Liver (tissue), 8 donors: ENCODE measurements at regions not wholly inside any gene's neighbourhood (a gene's known extent, or its start where the extent isn't known, plus 50 kb on each side); places are given as distances from the start of the nearest gene placed in this dataset.

Experiments
- DNase-seq: peaks from one replicate; pipeline ENCODE4 v3.0.0-alpha.2; 2017; ENCODE audit warnings: low spot score
- H3K27ac ChIP-seq, 2 donors: one replicate each; pipeline ENCODE4 v1.7.0; 2013; ENCODE audit warnings: inconsistent platforms in 2 of 2, low read length in 2 of 2, control low read depth in 1 of 2, low read depth in 1 of 2, mild to moderate bottlenecking in 1 of 2
- H3K27me3 ChIP-seq, 4 donors: one replicate each; pipeline versions ENCODE4 v1.6.1 to v1.7.0; 2013; ENCODE audit warnings: low read length in 3 of 4, inconsistent platforms in 1 of 4, mild to moderate bottlenecking in 1 of 4, moderate library complexity in 1 of 4; ENCODE audit not compliant: control insufficient read depth in 4 of 4, insufficient read depth in 4 of 4
- H3K36me3 ChIP-seq, 4 donors: one replicate each; pipeline versions ENCODE4 v1.6.1 to v1.7.0; 2013; ENCODE audit warnings: low read length in 3 of 4, mild to moderate bottlenecking in 3 of 4, low read depth in 1 of 4, moderate library complexity in 1 of 4; ENCODE audit not compliant: control insufficient read depth in 4 of 4, insufficient read depth in 3 of 4
- H3K4me1 ChIP-seq, 4 donors: one replicate each; pipeline versions ENCODE4 v1.6.1 to v1.7.0; 2013; ENCODE audit warnings: low read length in 3 of 4, mild to moderate bottlenecking in 3 of 4, moderate library complexity in 1 of 4; ENCODE audit not compliant: control insufficient read depth in 4 of 4, insufficient read depth in 4 of 4
- H3K4me3 ChIP-seq, 3 donors: one replicate each; pipeline versions ENCODE4 v1.6.1 to v1.7.0; 2013; ENCODE audit warnings: low read length in 3 of 3, control low read depth in 1 of 3, low read depth in 1 of 3, mild to moderate bottlenecking in 1 of 3
- H3K9ac ChIP-seq, 2 donors: one replicate each; pipeline ENCODE4 v1.7.0; 2013; ENCODE audit warnings: low read length in 2 of 2, mild to moderate bottlenecking in 2 of 2, moderate library complexity in 2 of 2, control low read depth in 1 of 2, low read depth in 1 of 2
- H3K9me3 ChIP-seq, 4 donors: one replicate each; pipeline versions ENCODE4 v1.6.1 to v1.7.0; 2013; ENCODE audit warnings: low read length in 3 of 4; ENCODE audit not compliant: control insufficient read depth in 4 of 4
- EGR1 ChIP-seq, 2 donors: IDR thresholded peaks; 2 replicates each; pipeline ENCODE4 v1.6.1; 2016 to 2018; ENCODE audit warnings: antibody characterized with exemption in 2 of 2, low read depth in 2 of 2
- FOXA1 ChIP-seq: IDR thresholded peaks from 2 replicates; pipeline ENCODE4 v1.6.1; 2016; ENCODE audit warnings: antibody characterized with exemption
- FOXA2 ChIP-seq: IDR thresholded peaks from 2 replicates; pipeline ENCODE4 v1.6.1; 2016; ENCODE audit warnings: antibody characterized with exemption
- GABPA ChIP-seq, 2 donors: IDR thresholded peaks in 1 of 2; conservative IDR thresholded peaks in 1 of 2; 2 replicates each; pipeline ENCODE4 v1.6.1; 2016; ENCODE audit warnings: antibody characterized with exemption in 2 of 2, mild to moderate bottlenecking in 1 of 2, moderate library complexity in 1 of 2
- HNF4A ChIP-seq, 2 donors: conservative IDR thresholded peaks; 2 replicates each; pipeline ENCODE4 v1.6.1; 2016; ENCODE audit warnings: antibody characterized with exemption in 2 of 2, mild to moderate bottlenecking in 2 of 2
- HNF4G ChIP-seq: IDR thresholded peaks from 2 replicates; pipeline ENCODE4 v1.6.1; 2016; ENCODE audit warnings: antibody characterized with exemption
- JUND ChIP-seq, 2 donors: IDR thresholded peaks; 2 replicates each; pipeline ENCODE4 v1.6.1; 2016; ENCODE audit warnings: antibody characterized with exemption in 2 of 2
- NR2F2 ChIP-seq: IDR thresholded peaks from 2 replicates; pipeline ENCODE4 v1.6.1; 2016; ENCODE audit warnings: antibody characterized with exemption
- RAD21 ChIP-seq, 2 donors: IDR thresholded peaks; 2 replicates each; pipeline ENCODE4 v1.6.1; 2016; ENCODE audit warnings: antibody characterized with exemption in 2 of 2, mild to moderate bottlenecking in 2 of 2
- RXRA ChIP-seq, 2 donors: IDR thresholded peaks; 2 replicates each; pipeline ENCODE4 v1.6.1; 2017 to 2018; ENCODE audit warnings: antibody characterized with exemption in 2 of 2, mild to moderate bottlenecking in 1 of 2
- SP1 ChIP-seq: IDR thresholded peaks from 2 replicates; pipeline ENCODE4 v1.6.1; 2018; ENCODE audit warnings: antibody characterized with exemption, mild to moderate bottlenecking
- TAF1 ChIP-seq: conservative IDR thresholded peaks from 2 replicates; pipeline ENCODE4 v1.6.1; 2016; ENCODE audit warnings: antibody characterized with exemption, mild to moderate bottlenecking
- YY1 ChIP-seq: IDR thresholded peaks from 2 replicates; pipeline ENCODE4 v1.6.1; 2016; ENCODE audit warnings: antibody characterized with exemption, mild to moderate bottlenecking
- WGBS: extraction: QIAGEN DNeasy Blood & Tissue Kit; methylation state at CpG from one replicate; pipeline ENCODE4 v1.1.7; 2013; 5-methylcytosine and 5-hydroxymethylcytosine counted together
- TF ChIP-seq, protein P1 (sequence below): IDR thresholded peaks from 2 replicates; pipeline ENCODE4 v1.6.1; 2016; ENCODE audit warnings: antibody characterized with exemption
- TF ChIP-seq, protein P2 (sequence below): fragments of 150-350 bp; IDR thresholded peaks from 2 replicates; pipeline ENCODE4 v1.5.1; 2017; ENCODE audit warnings: improper control_type of control experiment, low read depth, low read length; ENCODE audit not compliant: missing input control
- TF ChIP-seq, protein P3 (sequence below): IDR thresholded peaks from 2 replicates; pipeline ENCODE4 v1.6.1; 2016; ENCODE audit warnings: antibody characterized with exemption
- TF ChIP-seq, protein P4 (sequence below): IDR thresholded peaks from 2 replicates; pipeline ENCODE4 v1.6.1; 2016; ENCODE audit warnings: antibody characterized with exemption
- donor health status: healthy.
- donor health status: healthy.
- donor health status: healthy.
- donor health status: healthy.
- donor health status: healthy.

DNA sequence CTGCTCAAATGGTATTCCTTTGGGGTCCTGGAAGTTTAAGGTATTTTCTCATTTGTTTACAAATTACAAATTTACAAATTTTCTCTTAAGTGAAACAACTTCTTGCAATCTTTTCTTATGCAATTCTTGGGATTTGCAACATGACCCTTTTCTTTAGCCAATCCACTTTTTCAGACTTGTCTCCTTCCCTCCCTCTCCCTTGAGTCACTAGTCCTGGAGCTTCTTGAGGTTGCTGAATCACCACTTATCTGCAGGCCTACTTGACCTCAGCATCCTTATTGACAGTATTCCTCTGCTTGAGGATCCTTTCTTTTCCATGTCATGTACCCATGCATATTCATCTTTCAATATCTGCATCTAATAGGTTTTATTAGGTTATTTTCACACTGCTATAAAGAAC lies 302.8 kb upstream of the ADAMTS5 start:
- H3K4me3 ChIP-seq = no peak overlapping the region
- no peaks in the 10 kb centered on the region for H3K27me3 ChIP-seq
- no peak overlapping the region for H3K27ac ChIP-seq
- H3K9me3 ChIP-seq = no peaks in the 10 kb centered on the region
- TF ChIP-seq NR2F2 = no peak
- TF ChIP-seq, protein P1, sequence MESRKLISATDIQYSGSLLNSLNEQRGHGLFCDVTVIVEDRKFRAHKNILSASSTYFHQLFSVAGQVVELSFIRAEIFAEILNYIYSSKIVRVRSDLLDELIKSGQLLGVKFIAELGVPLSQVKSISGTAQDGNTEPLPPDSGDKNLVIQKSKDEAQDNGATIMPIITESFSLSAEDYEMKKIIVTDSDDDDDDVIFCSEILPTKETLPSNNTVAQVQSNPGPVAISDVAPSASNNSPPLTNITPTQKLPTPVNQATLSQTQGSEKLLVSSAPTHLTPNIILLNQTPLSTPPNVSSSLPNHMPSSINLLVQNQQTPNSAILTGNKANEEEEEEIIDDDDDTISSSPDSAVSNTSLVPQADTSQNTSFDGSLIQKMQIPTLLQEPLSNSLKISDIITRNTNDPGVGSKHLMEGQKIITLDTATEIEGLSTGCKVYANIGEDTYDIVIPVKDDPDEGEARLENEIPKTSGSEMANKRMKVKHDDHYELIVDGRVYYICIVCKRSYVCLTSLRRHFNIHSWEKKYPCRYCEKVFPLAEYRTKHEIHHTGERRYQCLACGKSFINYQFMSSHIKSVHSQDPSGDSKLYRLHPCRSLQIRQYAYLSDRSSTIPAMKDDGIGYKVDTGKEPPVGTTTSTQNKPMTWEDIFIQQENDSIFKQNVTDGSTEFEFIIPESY = no peak
- no peak for TF ChIP-seq FOXA1
- no peak for TF ChIP-seq RAD21 (IDR thresholded peaks at IDR 0.05)
- no peak for TF ChIP-seq FOXA2
- TF ChIP-seq, protein P2, sequence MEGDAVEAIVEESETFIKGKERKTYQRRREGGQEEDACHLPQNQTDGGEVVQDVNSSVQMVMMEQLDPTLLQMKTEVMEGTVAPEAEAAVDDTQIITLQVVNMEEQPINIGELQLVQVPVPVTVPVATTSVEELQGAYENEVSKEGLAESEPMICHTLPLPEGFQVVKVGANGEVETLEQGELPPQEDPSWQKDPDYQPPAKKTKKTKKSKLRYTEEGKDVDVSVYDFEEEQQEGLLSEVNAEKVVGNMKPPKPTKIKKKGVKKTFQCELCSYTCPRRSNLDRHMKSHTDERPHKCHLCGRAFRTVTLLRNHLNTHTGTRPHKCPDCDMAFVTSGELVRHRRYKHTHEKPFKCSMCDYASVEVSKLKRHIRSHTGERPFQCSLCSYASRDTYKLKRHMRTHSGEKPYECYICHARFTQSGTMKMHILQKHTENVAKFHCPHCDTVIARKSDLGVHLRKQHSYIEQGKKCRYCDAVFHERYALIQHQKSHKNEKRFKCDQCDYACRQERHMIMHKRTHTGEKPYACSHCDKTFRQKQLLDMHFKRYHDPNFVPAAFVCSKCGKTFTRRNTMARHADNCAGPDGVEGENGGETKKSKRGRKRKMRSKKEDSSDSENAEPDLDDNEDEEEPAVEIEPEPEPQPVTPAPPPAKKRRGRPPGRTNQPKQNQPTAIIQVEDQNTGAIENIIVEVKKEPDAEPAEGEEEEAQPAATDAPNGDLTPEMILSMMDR = no peak
- TF ChIP-seq TAF1 = no peak
- TF ChIP-seq JUND (IDR thresholded peaks at IDR 0.05) = no peak
- no peak for TF ChIP-seq GABPA (IDR thresholded peaks at IDR 0.05 in 1 of 2, conservative IDR thresholded peaks at IDR 0.05 in 1 of 2)
- TF ChIP-seq SP1 = no peak
- TF ChIP-seq, protein P3, sequence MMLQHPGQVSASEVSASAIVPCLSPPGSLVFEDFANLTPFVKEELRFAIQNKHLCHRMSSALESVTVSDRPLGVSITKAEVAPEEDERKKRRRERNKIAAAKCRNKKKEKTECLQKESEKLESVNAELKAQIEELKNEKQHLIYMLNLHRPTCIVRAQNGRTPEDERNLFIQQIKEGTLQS = no peak
- TF ChIP-seq YY1 = no peak
- TF ChIP-seq RXRA (IDR thresholded peaks at IDR 0.05) = no peak
- TF ChIP-seq HNF4A (conservative IDR thresholded peaks at IDR 0.05) = no peak
- TF ChIP-seq EGR1 (IDR thresholded peaks at IDR 0.05; ENCODE audit: low read depth in 2 of 2) = no peak
- no peak overlapping the region for H3K9ac ChIP-seq
- no peaks in the 10 kb centered on the region for H3K4me1 ChIP-seq
- no peaks in the 10 kb centered on the region for H3K36me3 ChIP-seq
- no peak for DNase-seq

DNA sequence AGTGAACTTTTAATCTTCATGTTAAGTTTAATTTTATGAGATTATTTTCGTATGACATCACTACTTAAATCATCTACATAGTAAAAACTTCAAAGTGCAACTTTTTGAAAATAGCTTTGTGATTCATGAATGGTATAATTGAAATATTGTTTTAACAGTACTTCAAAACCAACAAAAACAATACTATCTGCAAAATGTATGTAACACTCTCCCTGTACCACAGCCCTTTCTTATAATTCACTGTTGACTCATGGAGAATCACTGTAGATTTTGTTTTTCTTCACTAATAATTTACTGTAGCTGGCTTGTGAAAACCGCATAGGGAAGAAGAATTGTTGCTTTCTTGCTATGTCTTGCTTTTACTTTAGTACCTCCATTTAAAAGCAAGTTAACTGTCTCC lies 301.4 kb upstream of the ADAMTS5 start:
- WGBS = 47% methylated on average over 2 of the region's 2 CpGs
- DNase-seq = no peak

More for the DNA sequence above, 301.4 kb upstream of the ADAMTS5 start:
- TF ChIP-seq FOXA2 = no peak
- no peak for TF ChIP-seq JUND (IDR thresholded peaks at IDR 0.05)
- no peak for TF ChIP-seq GABPA (IDR thresholded peaks at IDR 0.05 in 1 of 2, conservative IDR thresholded peaks at IDR 0.05 in 1 of 2)
- no peak for TF ChIP-seq NR2F2
- TF ChIP-seq, protein P1 = no peak
- TF ChIP-seq, protein P2 = no peak
- no peak for TF ChIP-seq YY1
- TF ChIP-seq TAF1 = no peak
- TF ChIP-seq, protein P4, sequence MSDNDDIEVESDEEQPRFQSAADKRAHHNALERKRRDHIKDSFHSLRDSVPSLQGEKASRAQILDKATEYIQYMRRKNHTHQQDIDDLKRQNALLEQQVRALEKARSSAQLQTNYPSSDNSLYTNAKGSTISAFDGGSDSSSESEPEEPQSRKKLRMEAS = no peak
- TF ChIP-seq SP1 = no peak
- no peak for TF ChIP-seq HNF4A (conservative IDR thresholded peaks at IDR 0.05)
- TF ChIP-seq RAD21 (IDR thresholded peaks at IDR 0.05) = no peak
- no peak for TF ChIP-seq HNF4G
- TF ChIP-seq, protein P3 = no peak
- TF ChIP-seq FOXA1 = no peak
- TF ChIP-seq RXRA (IDR thresholded peaks at IDR 0.05) = no peak
- TF ChIP-seq EGR1 (IDR thresholded peaks at IDR 0.05; ENCODE audit: low read depth in 2 of 2) = no peak
- H3K27me3 ChIP-seq = no peaks in the 10 kb centered on the region
- no peak overlapping the region for H3K27ac ChIP-seq
- H3K4me1 ChIP-seq = no peaks in the 10 kb centered on the region
- no peak overlapping the region for H3K9ac ChIP-seq
- H3K4me3 ChIP-seq = no peak overlapping the region
- no peaks in the 10 kb centered on the region for H3K36me3 ChIP-seq
- H3K9me3 ChIP-seq = no peaks in the 10 kb centered on the region
